Gastrocnemius medialis (tissue), 4 donors: ENCODE measurements at regions not wholly inside any gene's neighbourhood (a gene's known extent, or its start where the extent isn't known, plus 50 kb on each side); places are given as distances from the start of the nearest gene placed in this dataset.
"Not testable (repeated sequence)": the region's sequence is repeated elsewhere in the genome, so short reads cannot be mapped to it uniquely, and the experiment has no call there.

Experiments used
- ATAC-seq, 2 donors: fragments of 150-250 bp; one replicate each; pipeline ENCODE4 v1.9.1; 2016
- DNase-seq, 2 donors: peaks; one replicate each; pipeline ENCODE4 v3.0.0-alpha.2; 2019
- H3K27ac ChIP-seq, 4 donors: fragments of 200-600 bp; sonication (generic); 1 replicate in 1 of 4; 2 replicates in 3 of 4; pipeline ENCODE4 v1.5.1; 2016 to 2018; ENCODE audit warnings: mild to moderate bottlenecking in 2 of 4, moderate library complexity in 1 of 4
- H3K27me3 ChIP-seq, 3 donors: fragments of 200-600 bp; sonication (generic) in 2 of 3; 1 replicate in 1 of 3; 2 replicates in 2 of 3; pipeline versions ENCODE4 v1.5.1 to v1.6.0; 2016 to 2019; ENCODE audit warnings: mild to moderate bottlenecking in 1 of 3, moderate library complexity in 1 of 3
- H3K36me3 ChIP-seq, 2 donors: fragments of 200-600 bp; sonication (generic) in 1 of 2; one replicate each; pipeline ENCODE4 v1.5.1; 2017 to 2018
- H3K4me1 ChIP-seq, 2 donors: fragments of 200-600 bp; sonication (generic) in 1 of 2; one replicate each; pipeline ENCODE4 v1.5.1; 2016 to 2017; ENCODE audit warnings: mild to moderate bottlenecking in 2 of 2
- H3K4me3 ChIP-seq, 4 donors: fragments of 200-600 bp; sonication (generic) in 3 of 4; 1 replicate in 1 of 4; 2 replicates in 3 of 4; pipeline ENCODE4 v1.5.1; 2016 to 2019; ENCODE audit warnings: mild to moderate bottlenecking in 2 of 4
- H3K9me3 ChIP-seq, 3 donors: fragments of 200-600 bp; sonication (generic) in 2 of 3; 1 replicate in 1 of 3; 2 replicates in 2 of 3; pipeline ENCODE4 v1.5.1; 2016 to 2019
- CTCF ChIP-seq, 5 experiments: fragments of 450-650 bp in 3 of 5; fragments of 200-600 bp in 2 of 5; sonication (generic) in 2 of 5; IDR thresholded peaks in 4 of 5; conservative IDR thresholded peaks in 1 of 5; 1 replicate in 4 of 5; 2 replicates in 1 of 5; pipeline ENCODE4 v1.5.1; 2016 to 2019; ENCODE audit warnings: antibody characterized with exemption in 5 of 5, mild to moderate bottlenecking in 3 of 5, moderate library complexity in 3 of 5
- POLR2A ChIP-seq, 2 donors: fragments of 450-650 bp; IDR thresholded peaks; one replicate each; pipeline ENCODE4 v1.6.1; 2017; ENCODE audit warnings: antibody characterized with exemption in 2 of 2, mild to moderate bottlenecking in 2 of 2, moderate library complexity in 2 of 2
- in situ Hi-C, 4 donors: fragments of 200-750 bp; cut with MboI; loops; one replicate each; pipeline versions ENCODE4 v1.15.0 to v1.8.0; 2017; ENCODE audit warnings: low sequenced_read_pairs in 4 of 4
- intact Hi-C: fragments of 100-400 bp; cut with DNase I; formaldehyde crosslinking; loops from one replicate; pipeline ENCODE4 v1.15.1; 2023; ENCODE audit warnings: low total_unique reads

DNA sequence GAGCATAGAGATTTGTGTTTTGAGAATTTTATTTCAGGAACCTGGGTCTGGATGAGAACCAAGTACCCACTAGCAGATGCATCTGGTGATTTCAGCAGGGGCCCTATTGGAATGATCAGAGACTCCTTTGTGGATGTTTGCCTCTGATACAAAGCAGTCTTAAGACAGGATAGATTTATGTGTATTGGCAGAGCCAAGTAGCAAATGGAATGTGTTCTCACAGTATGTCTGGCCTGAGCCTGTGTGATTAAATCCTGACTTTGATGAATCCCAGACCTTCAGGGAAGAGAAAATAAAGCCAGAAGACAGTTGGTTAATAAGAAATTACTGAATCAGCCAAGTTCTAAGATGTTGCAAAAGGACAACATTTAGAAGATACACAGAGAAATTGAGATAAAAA, 755.5 kb upstream of the SEMA6D start:
- in situ Hi-C loops (no loop called here), intact Hi-C loops (no loop called here)
- no peak for TF ChIP-seq POLR2A (IDR thresholded peaks at IDR 0.05)
- no peak for TF ChIP-seq CTCF (IDR thresholded peaks at IDR 0.05 in 4 of 5, conservative IDR thresholded peaks at IDR 0.05 in 1 of 5)
- H3K36me3 ChIP-seq, result no peaks in the 10 kb centered on the region
- H3K27me3 ChIP-seq, result no peaks in the 10 kb centered on the region
- no peaks in the 10 kb centered on the region for H3K9me3 ChIP-seq
- H3K27ac ChIP-seq, result no peak overlapping the region
- H3K4me3 ChIP-seq, result no peak overlapping the region
- no peak for DNase-seq
- ATAC-seq, result no peak
- no peaks in the 10 kb centered on the region for H3K4me1 ChIP-seq

GRCh38 chr15:46988055-46988454, 729.2 kb upstream of the SEMA6D start:
- ATAC-seq, DNase-seq, H3K4me3 ChIP-seq, H3K9me3 ChIP-seq, H3K4me1 ChIP-seq, intact Hi-C loops, H3K27ac ChIP-seq, H3K36me3 ChIP-seq, H3K27me3 ChIP-seq, in situ Hi-C loops: not testable (repeated sequence)

GRCh38 chr15:46996359-46996758, 720.9 kb upstream of the SEMA6D start:
- H3K27ac ChIP-seq, result no peak overlapping the region
- H3K9me3 ChIP-seq, result no peaks in the 10 kb centered on the region
- no peaks in the 10 kb centered on the region for H3K4me1 ChIP-seq
- DNase-seq (no peak), ATAC-seq (no peak)
- TF ChIP-seq POLR2A (IDR thresholded peaks at IDR 0.05) (no peak), CTCF (IDR thresholded peaks at IDR 0.05 in 4 of 5, conservative IDR thresholded peaks at IDR 0.05 in 1 of 5) (no peak)
- no peak overlapping the region for H3K4me3 ChIP-seq
- no peaks in the 10 kb centered on the region for H3K36me3 ChIP-seq
- in situ Hi-C loops (no loop called here), intact Hi-C loops (no loop called here)
- no peaks in the 10 kb centered on the region for H3K27me3 ChIP-seq

GRCh38 chr15:46997501-46997900, 719.8 kb upstream of the SEMA6D start:
- in situ Hi-C loops, result no loop called here
- DNase-seq, result no peak
- intact Hi-C loops, result no loop called here
- no peak for ATAC-seq
- TF ChIP-seq CTCF (IDR thresholded peaks at IDR 0.05 in 4 of 5, conservative IDR thresholded peaks at IDR 0.05 in 1 of 5) (no peak), POLR2A (IDR thresholded peaks at IDR 0.05) (no peak)
- Histone ChIP-seq H3K4me3 (no peak overlapping the region), H3K27ac (no peak overlapping the region), H3K9me3 (no peaks in the 10 kb centered on the region), H3K27me3 (no peaks in the 10 kb centered on the region), H3K36me3 (no peaks in the 10 kb centered on the region), H3K4me1 (no peaks in the 10 kb centered on the region)

DNA sequence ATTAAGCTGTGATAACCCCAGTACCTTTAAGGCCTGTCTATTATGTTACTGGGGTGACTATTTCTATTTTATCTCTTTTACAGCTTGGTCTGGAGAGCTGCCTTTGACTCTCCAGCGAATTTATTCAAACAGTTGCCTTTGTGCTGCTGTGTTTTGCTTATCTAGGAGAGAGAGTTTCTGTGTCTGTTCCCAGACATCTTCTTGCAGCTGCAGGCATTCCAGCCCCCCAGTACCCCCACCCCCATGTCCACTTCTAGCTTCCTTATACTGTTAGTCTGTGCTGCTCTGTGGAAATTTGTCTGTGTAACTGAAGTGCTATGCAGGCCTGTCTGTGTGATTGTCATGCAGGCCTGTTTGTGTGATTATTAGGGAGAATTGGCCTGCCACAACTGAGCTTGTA, 713.7 kb upstream of the SEMA6D start:
- Histone ChIP-seq H3K4me3 (no peak overlapping the region), H3K27ac (no peak overlapping the region), H3K36me3 (no peaks in the 10 kb centered on the region), H3K4me1 (no peaks in the 10 kb centered on the region), H3K27me3 (no peaks in the 10 kb centered on the region), H3K9me3 (no peaks in the 10 kb centered on the region)
- TF ChIP-seq POLR2A (IDR thresholded peaks at IDR 0.05) (no peak), CTCF (IDR thresholded peaks at IDR 0.05 in 4 of 5, conservative IDR thresholded peaks at IDR 0.05 in 1 of 5) (no peak)
- no peak for DNase-seq
- in situ Hi-C loops, result no loop called here
- intact Hi-C loops, result no loop called here
- ATAC-seq, result no peak
